Lung (tissue), 11 donors: ENCODE measurements at regions not wholly inside any gene's neighbourhood (a gene's known extent, or its start where the extent isn't known, plus 50 kb on each side); places are given as distances from the start of the nearest gene placed in this dataset.

ENCODE experiments used
- ATAC-seq: fragments of 200-7000 bp; cut with Tn5 transposase; one replicate; pipeline ENCODE4 v1.9.1; 2020; ENCODE audit warnings: moderate number of reproducible peaks; ENCODE audit not compliant: insufficient read depth, low FRiP score
- DNase-seq, 3 donors: peaks; one replicate each; pipeline ENCODE4 v3.0.0-alpha.2; 2013 to 2017
- H3K27ac ChIP-seq, 2 donors: one replicate each; pipeline ENCODE4 v1.5.1; 2013; ENCODE audit warnings: mild to moderate bottlenecking in 2 of 2, moderate library complexity in 2 of 2, control low read depth in 1 of 2, inconsistent platforms in 1 of 2, low read depth in 1 of 2, low read length in 1 of 2
- H3K27me3 ChIP-seq, 3 donors: one replicate each; pipeline ENCODE4 v1.5.1; 2013; ENCODE audit warnings: low read length in 2 of 3; ENCODE audit not compliant: control insufficient read depth in 3 of 3, insufficient read depth in 3 of 3
- H3K36me3 ChIP-seq, 4 donors: one replicate each; pipeline ENCODE4 v1.5.1; 2013; ENCODE audit warnings: low read length in 4 of 4, mild to moderate bottlenecking in 1 of 4, moderate library complexity in 1 of 4; ENCODE audit not compliant: control insufficient read depth in 4 of 4, insufficient read depth in 4 of 4
- H3K4me1 ChIP-seq, 5 donors: one replicate each; pipeline ENCODE4 v1.5.1; 2013; ENCODE audit warnings: low read length in 5 of 5, mild to moderate bottlenecking in 2 of 5, moderate library complexity in 1 of 5; ENCODE audit not compliant: control insufficient read depth in 5 of 5, insufficient read depth in 5 of 5
- H3K4me3 ChIP-seq: one replicate; pipeline ENCODE4 v1.5.1; 2013; ENCODE audit warnings: mild to moderate bottlenecking, control low read depth, moderate library complexity
- H3K9ac ChIP-seq, 2 donors: one replicate each; pipeline ENCODE4 v1.5.1; 2013; ENCODE audit warnings: low read length in 2 of 2, control low read depth in 1 of 2; ENCODE audit not compliant: insufficient read depth in 1 of 2
- H3K9me3 ChIP-seq, 4 donors: one replicate each; pipeline ENCODE4 v1.5.1; 2013; ENCODE audit warnings: low read length in 3 of 4, mild to moderate bottlenecking in 1 of 4, moderate library complexity in 1 of 4; ENCODE audit not compliant: control insufficient read depth in 4 of 4, insufficient read depth in 3 of 4
- CTCF ChIP-seq: IDR thresholded peaks from 2 replicates; pipeline ENCODE4 v1.5.1; 2012; ENCODE audit warnings: mild to moderate bottlenecking; ENCODE audit errors: control extremely low read depth, extremely low read depth
- WGBS, 2 donors: extraction: QIAGEN DNeasy Blood & Tissue Kit; methylation state at CpG; one replicate each; pipeline ENCODE4 v1.1.7; 2013; 5-methylcytosine and 5-hydroxymethylcytosine counted together
- donor health status: control.
- donor health status: control.
- donor health status: Bipolar disorder and iron deficiency.
- donor health status: healthy.
- donor health status: DM: yes; HTN: yes; CAD: no.

GRCh38 chr2:234179031-234179363 lies 128.5 kb downstream of the SPP2 start:
- H3K27me3 ChIP-seq = peaks cover 0 to 4% (median 0%) of the 10 kb centered on the region in 3 donors
- WGBS, 2 donors = 79 to 86% methylated on average over 6 of the region's 6 CpGs
- no peak for TF ChIP-seq CTCF

GRCh38 chr2:234178330-234179030 lies 128.0 kb downstream of the SPP2 start:
- ATAC-seq (no peak), DNase-seq (peak in 1 of 3 donors; percentile 35)
- H3K9me3 ChIP-seq = no peaks in the 10 kb centered on the region
- WGBS, 2 donors = 56 to 62% methylated on average over 10 of the region's 10 CpGs
- no peaks in the 10 kb centered on the region for H3K36me3 ChIP-seq
- H3K4me1 ChIP-seq = no peaks in the 10 kb centered on the region
- no peak for TF ChIP-seq CTCF
- H3K27ac ChIP-seq = no peak overlapping the region
- peaks cover 0 to 4% (median 0%) of the 10 kb centered on the region in 3 donors for H3K27me3 ChIP-seq
- H3K9ac ChIP-seq = no peak overlapping the region
- no peak overlapping the region for H3K4me3 ChIP-seq

More at GRCh38 chr2:234179031-234179363, 128.5 kb downstream of the SPP2 start:
- H3K9ac ChIP-seq = no peak overlapping the region
- no peak overlapping the region for H3K27ac ChIP-seq
- H3K9me3 ChIP-seq = no peaks in the 10 kb centered on the region
- no peaks in the 10 kb centered on the region for H3K36me3 ChIP-seq
- H3K4me3 ChIP-seq = no peak overlapping the region
- DNase-seq (no peak), ATAC-seq (no peak)
- no peaks in the 10 kb centered on the region for H3K4me1 ChIP-seq

- no peak overlapping the region for H3K9ac ChIP-seq
- 93% methylated on average over 6 of the region's 6 CpGs for WGBS, 2 donors
- H3K36me3 ChIP-seq = no peaks in the 10 kb centered on the region
- ATAC-seq (no peak), DNase-seq (no peak)
- no peaks in the 10 kb centered on the region for H3K4me1 ChIP-seq
- TF ChIP-seq CTCF = no peak
- no peak overlapping the region for H3K4me3 ChIP-seq
- no peaks in the 10 kb centered on the region for H3K9me3 ChIP-seq
- H3K27ac ChIP-seq = no peak overlapping the region
- H3K27me3 ChIP-seq = peaks cover 0 to 4% (median 0%) of the 10 kb centered on the region in 3 donors
Measured at GRCh38 chr2:234175649-234176048, 125.1 kb downstream of the SPP2 start.

GRCh38 chr2:234174742-234175141 lies 124.2 kb downstream of the SPP2 start:
- no peak for TF ChIP-seq CTCF
- WGBS, 2 donors = 93 to 95% methylated on average over 5 of the region's 5 CpGs
- H3K27me3 ChIP-seq = peaks cover 0 to 4% (median 0%) of the 10 kb centered on the region in 3 donors

More at GRCh38 chr2:234174742-234175141, 124.2 kb downstream of the SPP2 start:
- Histone ChIP-seq H3K27ac (no peak overlapping the region), H3K9ac (no peak overlapping the region), H3K4me1 (no peaks in the 10 kb centered on the region), H3K4me3 (no peak overlapping the region), H3K9me3 (no peaks in the 10 kb centered on the region), H3K36me3 (no peaks in the 10 kb centered on the region)
- ATAC-seq (no peak), DNase-seq (no peak)
